ENCODE measurements at regions not wholly inside any gene's neighbourhood (a gene's known extent, or its start where the extent isn't known, plus 50 kb on each side); places are given as distances from the start of the nearest gene placed in this dataset.

DNA sequence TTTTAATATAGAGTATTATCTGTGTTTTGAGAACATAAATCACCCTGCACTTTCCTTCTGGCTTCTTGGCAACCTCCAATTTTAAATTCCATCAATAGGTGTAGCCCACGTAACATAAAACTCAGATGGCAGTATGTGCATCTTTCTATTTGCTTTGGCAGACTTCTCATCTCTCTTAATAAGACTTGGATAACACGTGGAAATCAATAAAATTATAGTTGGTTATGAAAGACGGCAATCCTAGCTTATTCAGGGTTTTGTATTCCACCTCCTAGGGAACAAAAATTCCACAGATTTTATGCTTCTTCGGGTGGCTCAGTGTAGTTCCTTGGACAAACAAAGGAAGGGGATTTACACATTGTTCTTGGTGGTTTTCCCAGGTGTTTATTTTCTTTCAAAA, 299.3 kb downstream of the RND3 start:
- Histone ChIP-seq H3K27me3 (replicated peaks in 2 of 5; ENCODE audit: control insufficient read depth in 4 of 5, insufficient read depth in 5 of 5, low read length in 4 of 5) (no peaks in the 10 kb centered on the region), H3K9me3 (ENCODE audit: control extremely low read depth in 1 of 5, control insufficient read depth in 4 of 5, insufficient read depth in 2 of 5, low read depth in 1 of 5, low read length in 4 of 5) (peaks cover 0 to 7% (median 0%) of the 10 kb centered on the region in 5 experiments), H3K36me3 (ENCODE audit: control insufficient read depth in 4 of 4, insufficient read depth in 4 of 4, low read length in 3 of 4) (no peaks in the 10 kb centered on the region), H3K27ac (ENCODE audit: insufficient read depth in 1 of 2, low read depth in 1 of 2, low read length in 2 of 2, poor library complexity in 1 of 2, severe bottlenecking in 2 of 2) (no peak overlapping the region), H3K4me3 (ENCODE audit: control insufficient read depth in 1 of 7, extremely low read depth in 1 of 7, insufficient read depth in 4 of 7, low read depth in 2 of 7, low read length in 6 of 7) (no peak overlapping the region), H3K4me1 (ENCODE audit: control extremely low read depth in 1 of 4, control insufficient read depth in 4 of 4, insufficient read depth in 4 of 4, low read length in 3 of 4) (no peaks in the 10 kb centered on the region)
- no peak for DNase-seq
- CTCF ChIA-PET: no interaction called here
- WGBS (ENCODE audit: insufficient coverage): 67% methylated on average over 2 of the region's 4 CpGs
- POLR2A ChIA-PET: no interaction called here

DNA sequence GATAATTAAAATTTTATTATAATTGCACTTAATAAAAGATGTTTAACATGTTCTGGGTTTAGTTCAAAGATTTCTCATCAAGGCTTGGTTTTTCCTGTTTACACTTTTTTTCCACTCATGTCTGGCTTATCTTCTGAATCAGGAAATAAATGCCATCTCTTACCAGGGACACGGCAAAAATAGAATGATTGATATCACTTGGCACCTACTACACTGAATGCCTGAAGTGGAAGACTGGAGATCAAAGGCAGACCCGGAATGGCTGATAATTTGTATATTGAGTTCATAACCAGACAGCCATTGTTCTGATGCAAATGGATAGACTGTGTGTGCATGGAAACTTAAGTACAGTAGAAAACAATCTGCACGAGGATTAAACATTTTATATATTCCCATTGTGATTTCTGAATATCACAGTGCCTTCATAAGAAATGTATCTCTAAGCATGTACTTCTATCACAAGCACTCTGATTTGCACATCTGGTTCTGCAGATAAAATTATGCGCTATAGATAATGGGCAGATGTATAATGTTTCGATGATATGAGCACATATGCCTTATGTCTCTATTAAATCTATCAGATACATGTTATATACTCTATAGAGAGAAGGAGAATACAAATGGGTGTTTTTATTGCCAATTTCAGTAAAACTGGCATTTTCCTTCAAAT, 304.8 kb downstream of the RND3 start:
- Histone ChIP-seq H3K4me1 (ENCODE audit: control extremely low read depth in 1 of 4, control insufficient read depth in 4 of 4, insufficient read depth in 4 of 4, low read length in 3 of 4) (no peaks in the 10 kb centered on the region), H3K4me3 (ENCODE audit: control insufficient read depth in 1 of 7, extremely low read depth in 1 of 7, insufficient read depth in 4 of 7, low read depth in 2 of 7, low read length in 6 of 7) (no peak overlapping the region), H3K9me3 (ENCODE audit: control extremely low read depth in 1 of 5, control insufficient read depth in 4 of 5, insufficient read depth in 2 of 5, low read depth in 1 of 5, low read length in 4 of 5) (peaks cover 0 to 2% (median 0%) of the 10 kb centered on the region in 5 experiments), H3K27ac (ENCODE audit: insufficient read depth in 1 of 2, low read depth in 1 of 2, low read length in 2 of 2, poor library complexity in 1 of 2, severe bottlenecking in 2 of 2) (no peak overlapping the region), H3K36me3 (ENCODE audit: control insufficient read depth in 4 of 4, insufficient read depth in 4 of 4, low read length in 3 of 4) (no peaks in the 10 kb centered on the region), H3K27me3 (replicated peaks in 2 of 5; ENCODE audit: control insufficient read depth in 4 of 5, insufficient read depth in 5 of 5, low read length in 4 of 5) (no peaks in the 10 kb centered on the region)
- no peak for DNase-seq
- WGBS (ENCODE audit: insufficient coverage): 0% methylated on average over 1 of the region's 5 CpGs
- POLR2A ChIA-PET: no interaction called here
- CTCF ChIA-PET: no interaction called here

DNA sequence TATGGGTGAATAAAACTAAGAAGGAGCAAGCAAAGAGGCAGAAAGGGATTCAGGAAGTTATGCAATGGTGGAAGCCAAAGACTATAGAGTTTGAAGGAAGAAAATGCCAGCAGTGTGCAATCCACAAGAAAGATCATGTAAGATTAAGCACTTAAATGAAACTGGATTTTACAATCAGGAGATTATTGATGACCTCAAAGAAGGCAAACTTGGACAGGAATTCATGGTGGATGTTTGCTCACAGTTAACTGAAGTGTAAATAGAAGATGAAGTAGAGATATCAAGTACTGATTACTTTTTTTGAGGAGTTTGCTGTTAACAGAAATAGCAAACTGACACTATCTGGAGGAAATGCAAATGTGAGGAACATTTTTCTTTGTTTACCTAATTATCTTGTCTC, 308.9 kb downstream of the RND3 start:
- POLR2A ChIA-PET: no interaction called here
- Histone ChIP-seq H3K4me3 (ENCODE audit: control insufficient read depth in 1 of 7, extremely low read depth in 1 of 7, insufficient read depth in 4 of 7, low read depth in 2 of 7, low read length in 6 of 7) (no peak overlapping the region), H3K4me1 (ENCODE audit: control extremely low read depth in 1 of 4, control insufficient read depth in 4 of 4, insufficient read depth in 4 of 4, low read length in 3 of 4) (no peaks in the 10 kb centered on the region), H3K27me3 (replicated peaks in 2 of 5; ENCODE audit: control insufficient read depth in 4 of 5, insufficient read depth in 5 of 5, low read length in 4 of 5) (no peaks in the 10 kb centered on the region), H3K36me3 (ENCODE audit: control insufficient read depth in 4 of 4, insufficient read depth in 4 of 4, low read length in 3 of 4) (no peaks in the 10 kb centered on the region), H3K9me3 (ENCODE audit: control extremely low read depth in 1 of 5, control insufficient read depth in 4 of 5, insufficient read depth in 2 of 5, low read depth in 1 of 5, low read length in 4 of 5) (no peaks in the 10 kb centered on the region), H3K27ac (ENCODE audit: insufficient read depth in 1 of 2, low read depth in 1 of 2, low read length in 2 of 2, poor library complexity in 1 of 2, severe bottlenecking in 2 of 2) (no peak overlapping the region)
- CTCF ChIA-PET: no interaction called here
- DNase-seq: no peak

- H3K4me3 ChIP-seq (ENCODE audit: control insufficient read depth in 1 of 7, extremely low read depth in 1 of 7, insufficient read depth in 4 of 7, low read depth in 2 of 7, low read length in 6 of 7): no peak overlapping the region
- POLR2A ChIA-PET: no interaction called here
- H3K4me1 ChIP-seq (ENCODE audit: control extremely low read depth in 1 of 4, control insufficient read depth in 4 of 4, insufficient read depth in 4 of 4, low read length in 3 of 4): no peaks in the 10 kb centered on the region
- H3K27me3 ChIP-seq (replicated peaks in 2 of 5; ENCODE audit: control insufficient read depth in 4 of 5, insufficient read depth in 5 of 5, low read length in 4 of 5): no peaks in the 10 kb centered on the region
- DNase-seq: no peak
- no peaks in the 10 kb centered on the region for H3K36me3 ChIP-seq (ENCODE audit: control insufficient read depth in 4 of 4, insufficient read depth in 4 of 4, low read length in 3 of 4)
- CTCF ChIA-PET: no interaction called here
- no CpG with 5 or more reads among the region's 1 CpG for WGBS (ENCODE audit: insufficient coverage)
- peaks cover 0 to 3% (median 0%) of the 10 kb centered on the region in 5 experiments for H3K9me3 ChIP-seq (ENCODE audit: control extremely low read depth in 1 of 5, control insufficient read depth in 4 of 5, insufficient read depth in 2 of 5, low read depth in 1 of 5, low read length in 4 of 5)
- no peak overlapping the region for H3K27ac ChIP-seq (ENCODE audit: insufficient read depth in 1 of 2, low read depth in 1 of 2, low read length in 2 of 2, poor library complexity in 1 of 2, severe bottlenecking in 2 of 2)
These were observed 312.5 kb downstream of the RND3 start for GRCh38 chr2:150174971-150175421.

DNA sequence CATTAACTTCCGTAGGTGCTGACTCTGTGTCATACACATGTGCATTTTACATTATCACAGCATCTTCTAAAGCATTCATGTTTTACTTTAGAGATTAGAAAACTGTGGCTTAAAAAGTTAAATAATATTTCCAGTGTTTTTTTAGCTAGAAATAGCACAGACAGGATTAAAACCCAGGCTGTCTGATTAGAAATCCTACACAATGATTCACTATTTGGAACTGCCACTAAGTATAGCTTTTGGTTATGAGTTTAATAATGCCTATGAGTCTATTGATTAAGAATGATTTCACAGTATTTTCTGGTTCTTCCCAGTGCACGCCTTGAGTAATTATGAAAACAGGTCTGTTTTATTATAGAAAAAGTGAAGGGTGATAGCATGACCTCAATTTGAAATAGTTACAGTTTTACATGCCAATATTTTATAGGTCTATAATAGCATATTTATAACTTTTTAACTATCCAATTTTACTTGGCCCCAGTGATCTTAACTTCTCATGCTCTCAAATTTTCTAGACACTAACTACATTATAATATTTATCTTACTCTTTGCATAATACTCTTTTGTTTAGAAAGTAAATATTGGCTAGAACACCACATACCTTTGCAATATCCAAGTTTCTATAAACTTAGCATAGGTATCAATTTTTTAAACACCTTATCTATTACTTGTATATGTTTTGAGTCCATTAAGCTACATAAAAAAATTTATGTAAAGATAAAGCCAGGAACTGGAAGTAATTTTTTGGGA, 313.2 kb downstream of the RND3 start:
- Histone ChIP-seq H3K36me3 (ENCODE audit: control insufficient read depth in 4 of 4, insufficient read depth in 4 of 4, low read length in 3 of 4) (no peaks in the 10 kb centered on the region), H3K27ac (ENCODE audit: insufficient read depth in 1 of 2, low read depth in 1 of 2, low read length in 2 of 2, poor library complexity in 1 of 2, severe bottlenecking in 2 of 2) (no peak overlapping the region), H3K9me3 (ENCODE audit: control extremely low read depth in 1 of 5, control insufficient read depth in 4 of 5, insufficient read depth in 2 of 5, low read depth in 1 of 5, low read length in 4 of 5) (peaks cover 0 to 3% (median 0%) of the 10 kb centered on the region in 5 experiments), H3K27me3 (replicated peaks in 2 of 5; ENCODE audit: control insufficient read depth in 4 of 5, insufficient read depth in 5 of 5, low read length in 4 of 5) (no peaks in the 10 kb centered on the region), H3K4me1 (ENCODE audit: control extremely low read depth in 1 of 4, control insufficient read depth in 4 of 4, insufficient read depth in 4 of 4, low read length in 3 of 4) (no peaks in the 10 kb centered on the region), H3K4me3 (ENCODE audit: control insufficient read depth in 1 of 7, extremely low read depth in 1 of 7, insufficient read depth in 4 of 7, low read depth in 2 of 7, low read length in 6 of 7) (no peak overlapping the region)
- POLR2A ChIA-PET: no interaction called here
- CTCF ChIA-PET: no interaction called here
- no CpG with 5 or more reads among the region's 2 CpGs for WGBS (ENCODE audit: insufficient coverage)
- DNase-seq: no peak

DNA sequence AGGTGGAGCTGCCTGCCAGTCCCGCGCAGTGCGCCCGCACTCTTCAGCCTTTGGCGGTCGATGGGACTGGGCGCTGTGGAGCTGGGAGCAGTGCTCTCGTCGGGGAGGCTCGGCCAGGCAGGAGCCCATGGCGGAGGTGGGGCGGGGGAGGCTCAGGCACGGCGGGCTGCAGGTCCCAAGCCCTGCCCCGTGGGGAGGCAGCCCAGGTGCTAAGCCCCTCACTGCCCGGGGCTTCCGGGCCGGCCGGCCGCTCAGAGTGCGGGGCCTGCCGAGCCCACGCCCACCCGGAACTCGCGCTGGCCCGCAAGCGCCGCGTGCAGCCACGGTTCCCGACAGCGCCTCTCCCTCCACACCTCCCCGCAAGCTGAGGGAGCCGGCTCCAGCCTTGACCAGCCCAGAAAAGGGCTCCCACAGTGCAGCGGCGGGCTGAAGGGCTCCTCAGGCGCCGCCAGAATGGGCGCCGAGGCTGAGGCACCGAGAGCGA, 316.4 kb downstream of the RND3 start:
- no peak for DNase-seq
- Histone ChIP-seq H3K4me1 (ENCODE audit: control extremely low read depth in 1 of 4, control insufficient read depth in 4 of 4, insufficient read depth in 4 of 4, low read length in 3 of 4) (no peaks in the 10 kb centered on the region), H3K9me3 (ENCODE audit: control extremely low read depth in 1 of 5, control insufficient read depth in 4 of 5, insufficient read depth in 2 of 5, low read depth in 1 of 5, low read length in 4 of 5) (peaks cover 0 to 3% (median 0%) of the 10 kb centered on the region in 5 experiments), H3K27me3 (replicated peaks in 2 of 5; ENCODE audit: control insufficient read depth in 4 of 5, insufficient read depth in 5 of 5, low read length in 4 of 5) (no peaks in the 10 kb centered on the region), H3K27ac (ENCODE audit: insufficient read depth in 1 of 2, low read depth in 1 of 2, low read length in 2 of 2, poor library complexity in 1 of 2, severe bottlenecking in 2 of 2) (no peak overlapping the region), H3K36me3 (ENCODE audit: control insufficient read depth in 4 of 4, insufficient read depth in 4 of 4, low read length in 3 of 4) (no peaks in the 10 kb centered on the region), H3K4me3 (ENCODE audit: control insufficient read depth in 1 of 7, extremely low read depth in 1 of 7, insufficient read depth in 4 of 7, low read depth in 2 of 7, low read length in 6 of 7) (no peak overlapping the region)
- POLR2A ChIA-PET: no interaction called here
- CTCF ChIA-PET: no interaction called here
- WGBS (ENCODE audit: insufficient coverage): 97% methylated on average over 38 of the region's 43 CpGs

DNA sequence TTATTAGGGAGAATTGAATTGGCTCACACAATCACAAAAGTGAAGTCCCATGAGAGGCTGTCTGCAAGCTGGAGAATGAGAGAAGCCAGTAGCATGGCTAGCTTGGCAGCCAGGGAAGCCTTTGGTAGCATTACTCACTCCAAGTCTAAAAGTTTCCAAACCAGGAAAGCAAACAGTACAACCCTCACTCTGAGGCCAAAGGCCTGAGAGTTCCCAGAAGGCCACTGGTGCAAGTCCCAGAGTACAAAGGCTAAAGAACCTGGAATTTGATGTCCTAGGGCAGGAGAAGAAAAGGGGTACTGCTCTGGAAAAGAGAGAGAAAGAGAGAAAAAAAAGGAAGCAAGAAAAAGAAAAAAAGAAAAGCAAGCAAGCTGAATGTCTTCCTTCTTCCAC, 318.2 kb downstream of the RND3 start:
- no peak overlapping the region for H3K4me3 ChIP-seq (ENCODE audit: control insufficient read depth in 1 of 7, extremely low read depth in 1 of 7, insufficient read depth in 4 of 7, low read depth in 2 of 7, low read length in 6 of 7)
- DNase-seq: no peak
- H3K27me3 ChIP-seq (replicated peaks in 2 of 5; ENCODE audit: control insufficient read depth in 4 of 5, insufficient read depth in 5 of 5, low read length in 4 of 5): no peaks in the 10 kb centered on the region
- H3K9me3 ChIP-seq (ENCODE audit: control extremely low read depth in 1 of 5, control insufficient read depth in 4 of 5, insufficient read depth in 2 of 5, low read depth in 1 of 5, low read length in 4 of 5): peaks cover 0 to 3% (median 0%) of the 10 kb centered on the region in 5 experiments
- ChIA-PET CTCF (no interaction called here), POLR2A (no interaction called here)
- H3K36me3 ChIP-seq (ENCODE audit: control insufficient read depth in 4 of 4, insufficient read depth in 4 of 4, low read length in 3 of 4): no peaks in the 10 kb centered on the region
- no peak overlapping the region for H3K27ac ChIP-seq (ENCODE audit: insufficient read depth in 1 of 2, low read depth in 1 of 2, low read length in 2 of 2, poor library complexity in 1 of 2, severe bottlenecking in 2 of 2)
- no peaks in the 10 kb centered on the region for H3K4me1 ChIP-seq (ENCODE audit: control extremely low read depth in 1 of 4, control insufficient read depth in 4 of 4, insufficient read depth in 4 of 4, low read length in 3 of 4)

Data from common myeloid progenitor, CD34-positive (primary cell).